DND-41 (cell line): ENCODE measurements at regions not wholly inside any gene's neighbourhood (a gene's known extent, or its start where the extent isn't known, plus 50 kb on each side); places are given as distances from the start of the nearest gene placed in this dataset.
A peak's percentile ranks its signal among the peaks of the same experiment; 100 is the strongest.

ENCODE experiments used
- ATAC-seq: fragments of 200-7000 bp; cut with Tn5 transposase; 3 replicates; pipeline ENCODE4 v1.9.1; 2021; ENCODE audit warnings: low read depth; ENCODE audit not compliant: insufficient read depth
- DNase-seq: peaks from one replicate; pipeline ENCODE4 v3.0.0-alpha.2; 2020
- H2AFZ ChIP-seq: 2 replicates; pipeline ENCODE4 v1.6.0; 2012; ENCODE audit warnings: low read depth, low read length
- H3K27ac ChIP-seq: 2 replicates; pipeline ENCODE4 v1.5.1; 2012; ENCODE audit warnings: low read length, inconsistent platforms
- H3K27me3 ChIP-seq: fragments of 200-600 bp; sonication (generic); 2 replicates; pipeline ENCODE4 v1.6.0; 2012; ENCODE audit warnings: low read length, mild to moderate bottlenecking, inconsistent platforms; ENCODE audit not compliant: insufficient read depth, poor library complexity
- H3K36me3 ChIP-seq: 2 replicates; pipeline ENCODE4 v1.5.1; 2012; ENCODE audit warnings: low read length, inconsistent platforms; ENCODE audit not compliant: insufficient read depth
- H3K4me1 ChIP-seq: 2 replicates; pipeline ENCODE4 v1.5.1; 2012; ENCODE audit warnings: mild to moderate bottlenecking, low read length; ENCODE audit not compliant: insufficient read depth
- H3K4me2 ChIP-seq: 2 replicates; pipeline ENCODE4 v1.6.0; 2012; ENCODE audit warnings: mild to moderate bottlenecking, moderate library complexity, low read length, inconsistent platforms; ENCODE audit not compliant: insufficient read depth
- H3K4me3 ChIP-seq, 2 experiments: fragments of 200-600 bp in 1 of 2; shearing (Covaris generic) in 1 of 2; 2 replicates each; pipeline ENCODE4 v1.5.1; 2012 to 2016; ENCODE audit warnings: inconsistent platforms in 2 of 2, low read length in 2 of 2, mild to moderate bottlenecking in 2 of 2, low read depth in 1 of 2, moderate library complexity in 1 of 2
- H3K79me2 ChIP-seq: 2 replicates; pipeline ENCODE4 v1.6.0; 2012; ENCODE audit warnings: low read length, inconsistent platforms; ENCODE audit not compliant: insufficient read depth
- H3K9ac ChIP-seq: 2 replicates; pipeline ENCODE4 v1.6.0; 2012; ENCODE audit warnings: low read depth, mild to moderate bottlenecking, inconsistent platforms, low read length, moderate library complexity
- H3K9me3 ChIP-seq: 2 replicates; pipeline ENCODE4 v1.5.1; 2012; ENCODE audit warnings: low read length, moderate library complexity, mild to moderate bottlenecking, inconsistent platforms; ENCODE audit not compliant: insufficient read depth, severe bottlenecking
- H4K20me1 ChIP-seq: 2 replicates; pipeline ENCODE4 v1.6.0; 2012; ENCODE audit warnings: low read length; ENCODE audit not compliant: insufficient read depth
- CTCF ChIP-seq: IDR thresholded peaks from 2 replicates; pipeline ENCODE4 v1.5.1; 2012; ENCODE audit warnings: borderline replicate concordance, low read length, moderate library complexity, mild to moderate bottlenecking; ENCODE audit not compliant: poor library complexity, severe bottlenecking; ENCODE audit errors: extremely low read depth
- EZH2 ChIP-seq: IDR thresholded peaks from 3 replicates; pipeline ENCODE4 v1.6.1; 2012; ENCODE audit warnings: borderline replicate concordance, low read depth, mild to moderate bottlenecking, moderate library complexity, low read length, inconsistent platforms; ENCODE audit not compliant: severe bottlenecking

GRCh38 chr5:34486160-34486848 lies 169.8 kb upstream of the RAI14 start:
- H3K4me3 ChIP-seq = no peak overlapping the region
- peak; percentile 90 for TF ChIP-seq CTCF
- no peak for TF ChIP-seq EZH2
- H3K9me3 ChIP-seq = no peaks in the 10 kb centered on the region

DNA sequence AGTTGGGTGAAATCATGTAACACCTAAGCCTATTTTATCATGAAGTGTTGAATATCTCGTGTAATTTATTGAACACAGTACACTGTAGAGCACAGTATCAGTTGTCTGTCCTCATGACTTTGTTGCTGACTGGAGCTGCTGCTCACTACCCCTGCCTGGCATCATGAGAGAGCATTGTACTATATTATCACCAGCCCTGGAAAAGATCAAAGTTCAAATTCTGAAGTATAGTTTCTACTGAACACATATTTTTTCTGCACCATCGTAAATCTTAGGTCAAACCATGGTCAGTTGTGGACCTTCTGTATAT lies 169.3 kb upstream of the RAI14 start:
- DNase-seq = no peak

More at GRCh38 chr5:34486160-34486848, 169.8 kb upstream of the RAI14 start:
- Histone ChIP-seq H3K4me1 (no peaks in the 10 kb centered on the region), H2AFZ (no peak overlapping the region), H4K20me1 (no peaks in the 10 kb centered on the region), H3K27ac (no peak overlapping the region), H3K9ac (no peak overlapping the region), H3K36me3 (no peaks in the 10 kb centered on the region), H3K4me2 (no peak overlapping the region), H3K27me3 (peaks cover 10% of the 10 kb centered on the region), H3K79me2 (no peaks in the 10 kb centered on the region)
- peak; percentile 65 for DNase-seq
- ATAC-seq = peak; percentile 73

DNA sequence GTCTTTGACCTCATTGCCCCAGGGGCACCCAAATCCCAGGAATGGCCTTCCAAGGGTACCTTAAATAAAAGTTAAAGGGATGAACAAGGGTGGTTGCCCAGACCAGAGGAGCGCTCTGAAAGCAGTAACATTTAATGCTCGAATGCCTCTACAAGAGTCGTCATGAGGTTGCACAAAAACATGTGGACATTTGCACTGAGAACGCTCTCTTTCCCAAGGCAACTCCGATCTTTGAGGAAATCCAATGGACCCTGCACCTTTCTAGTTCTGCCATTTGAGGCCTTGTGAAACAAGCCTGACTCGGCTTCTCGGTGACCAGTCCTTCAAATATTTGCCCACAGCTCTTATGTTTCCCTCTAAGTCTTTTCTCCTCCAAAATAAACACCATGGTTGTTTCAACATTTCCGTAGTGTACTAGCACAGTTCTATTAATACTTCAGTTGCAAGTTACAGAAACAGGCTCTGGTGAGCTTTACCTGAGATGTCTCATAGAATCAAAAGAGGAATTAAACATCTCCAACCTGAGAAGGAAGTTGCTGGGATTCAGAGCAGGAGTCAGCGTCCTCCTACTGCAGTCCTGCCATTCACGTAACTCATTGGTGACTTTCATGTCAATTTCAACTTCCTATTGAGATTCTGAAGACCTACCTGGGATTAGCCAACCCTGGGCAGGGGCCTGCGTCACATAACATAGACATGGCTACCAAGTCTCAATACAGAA lies 168.8 kb upstream of the RAI14 start:
- no peak overlapping the region for H3K4me3 ChIP-seq
- no peaks in the 10 kb centered on the region for H3K4me1 ChIP-seq
- H4K20me1 ChIP-seq = no peaks in the 10 kb centered on the region
- H3K27me3 ChIP-seq = peaks cover 10% of the 10 kb centered on the region
- H3K9me3 ChIP-seq = no peaks in the 10 kb centered on the region
- H2AFZ ChIP-seq = no peak overlapping the region
- H3K79me2 ChIP-seq = no peaks in the 10 kb centered on the region
- H3K27ac ChIP-seq = no peak overlapping the region
- ATAC-seq (no peak), DNase-seq (no peak)
- H3K9ac ChIP-seq = no peak overlapping the region
- TF ChIP-seq CTCF (no peak), EZH2 (no peak)
- H3K4me2 ChIP-seq = no peak overlapping the region
- H3K36me3 ChIP-seq = no peaks in the 10 kb centered on the region

More for the DNA sequence above, 169.3 kb upstream of the RAI14 start:
- H3K36me3 ChIP-seq = no peaks in the 10 kb centered on the region
- no peaks in the 10 kb centered on the region for H4K20me1 ChIP-seq
- TF ChIP-seq CTCF (no peak), EZH2 (no peak)
- no peak overlapping the region for H3K9ac ChIP-seq
- H3K4me3 ChIP-seq = no peak overlapping the region
- no peak overlapping the region for H3K4me2 ChIP-seq
- no peak for ATAC-seq
- no peak overlapping the region for H3K27ac ChIP-seq
- H3K27me3 ChIP-seq = peaks cover 10% of the 10 kb centered on the region
- no peaks in the 10 kb centered on the region for H3K9me3 ChIP-seq
- H2AFZ ChIP-seq = no peak overlapping the region
- no peaks in the 10 kb centered on the region for H3K79me2 ChIP-seq
- H3K4me1 ChIP-seq = no peaks in the 10 kb centered on the region

DNA sequence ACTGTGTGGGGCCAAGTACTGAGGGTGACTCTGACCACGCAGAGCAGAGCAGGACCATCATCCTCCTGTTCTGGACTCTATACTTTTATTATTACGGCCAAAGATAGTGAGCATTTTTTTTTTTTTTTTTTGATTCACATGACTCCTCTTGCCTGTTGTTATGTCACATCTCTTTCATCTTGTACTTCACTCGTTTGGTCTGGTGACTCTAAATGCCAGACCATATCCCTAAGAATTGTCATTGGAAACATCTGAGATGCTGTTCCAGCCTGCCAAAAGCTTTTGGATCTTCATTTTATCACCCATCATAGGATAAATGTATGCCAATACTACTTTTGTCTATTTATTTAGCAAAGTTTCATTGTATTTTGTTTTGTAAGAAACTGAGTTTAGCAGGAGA lies 168.2 kb upstream of the RAI14 start:
- Histone ChIP-seq H3K4me2 (no peak overlapping the region), H3K9ac (no peak overlapping the region)

More for the DNA sequence above, 168.2 kb upstream of the RAI14 start:
- Histone ChIP-seq H3K27ac (no peak overlapping the region), H3K4me3 (no peak overlapping the region), H3K27me3 (peaks cover 10% of the 10 kb centered on the region), H3K36me3 (no peaks in the 10 kb centered on the region), H4K20me1 (no peaks in the 10 kb centered on the region), H3K4me1 (no peaks in the 10 kb centered on the region), H3K9me3 (no peaks in the 10 kb centered on the region), H3K79me2 (no peaks in the 10 kb centered on the region), H2AFZ (no peak overlapping the region)
- ATAC-seq (no peak), DNase-seq (no peak)
- TF ChIP-seq EZH2 (no peak), CTCF (no peak)
